Activated T-helper 1 cell treated with anti-CD3 and anti-CD28 coated beads, Interleukin-12 subunit alpha, Interleukin-12 subunit beta, Interleukin-2, Interleukin-4 antibody, amounts not matched to agents 30 ng/mL and 10 ng/mL and 1 ng/mL, durations not matched to agents 14 hours and 24 hours and 36 hours (primary cell): ENCODE measurements at regions not wholly inside any gene's neighbourhood (a gene's known extent, or its start where the extent isn't known, plus 50 kb on each side); places are given as distances from the start of the nearest gene placed in this dataset.

ENCODE experiments used
- DNase-seq: peaks from one replicate; pipeline ENCODE4 v3.0.0; 2021; ENCODE audit warnings: low spot score
- H3K27ac Mint-ChIP-seq: one replicate; pipeline ENCODE4 v1.8.0; 2021; ENCODE audit warnings: mild to moderate bottlenecking, mixed read lengths
- H3K27me3 Mint-ChIP-seq: one replicate; pipeline ENCODE4 v1.8.0; 2022; ENCODE audit warnings: mild to moderate bottlenecking, moderate library complexity, mixed read lengths; ENCODE audit not compliant: insufficient read depth
- H3K36me3 Mint-ChIP-seq: one replicate; pipeline ENCODE4 v1.8.0; 2021; ENCODE audit warnings: low read depth, mixed read lengths
- H3K4me1 Mint-ChIP-seq: one replicate; pipeline ENCODE4 v1.8.0; 2021; ENCODE audit warnings: low read depth, mixed read lengths
- H3K4me3 Mint-ChIP-seq: one replicate; pipeline ENCODE4 v1.8.0; 2021; ENCODE audit warnings: mild to moderate bottlenecking, moderate library complexity, mixed read lengths
- H3K9me3 Mint-ChIP-seq: one replicate; pipeline ENCODE4 v1.8.0; 2021; ENCODE audit warnings: mixed read lengths
- intact Hi-C: fragments of 100-400 bp; cut with micrococcal nuclease; formaldehyde crosslinking; loops from one replicate; pipeline ENCODE4 v1.15.1; 2024

DNA sequence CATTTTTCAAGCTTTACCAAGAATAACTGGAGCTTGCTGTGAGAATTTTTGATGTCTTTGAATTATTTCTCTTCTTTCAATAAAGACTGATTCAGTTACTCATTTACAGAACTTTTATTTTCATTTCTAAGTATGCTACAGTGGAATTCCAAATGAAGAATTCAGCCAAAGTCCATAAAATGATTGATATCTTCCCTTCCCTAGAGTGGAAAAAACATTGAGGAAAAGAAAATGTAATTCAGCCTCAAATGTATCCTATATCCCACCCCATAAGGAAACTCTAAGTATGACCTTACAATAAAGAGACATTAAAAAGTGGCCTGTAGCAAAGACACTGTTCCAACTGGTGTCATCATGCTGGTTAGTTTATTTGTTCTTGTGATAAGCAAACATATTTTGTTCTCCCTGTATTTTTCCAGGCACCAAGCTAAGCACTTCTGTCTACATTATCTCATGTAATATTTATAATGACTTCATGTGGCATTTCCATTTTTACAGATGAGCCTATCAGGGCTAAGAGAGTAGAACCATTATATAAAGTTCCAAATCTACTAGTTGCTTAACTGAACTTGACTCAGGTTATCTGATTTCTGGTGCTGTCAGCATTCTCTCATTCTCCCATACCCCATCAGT, 450.4 kb downstream of the NEBL start:
- no peaks in the 10 kb centered on the region for H3K36me3 Mint-ChIP-seq
- intact Hi-C loops = no loop called here
- no peak overlapping the region for H3K27ac Mint-ChIP-seq
- peaks cover 8% of the 10 kb centered on the region for H3K9me3 Mint-ChIP-seq
- no peaks in the 10 kb centered on the region for H3K4me1 Mint-ChIP-seq
- no peak overlapping the region for H3K4me3 Mint-ChIP-seq
- H3K27me3 Mint-ChIP-seq = no peaks in the 10 kb centered on the region
- DNase-seq = no peak

DNA sequence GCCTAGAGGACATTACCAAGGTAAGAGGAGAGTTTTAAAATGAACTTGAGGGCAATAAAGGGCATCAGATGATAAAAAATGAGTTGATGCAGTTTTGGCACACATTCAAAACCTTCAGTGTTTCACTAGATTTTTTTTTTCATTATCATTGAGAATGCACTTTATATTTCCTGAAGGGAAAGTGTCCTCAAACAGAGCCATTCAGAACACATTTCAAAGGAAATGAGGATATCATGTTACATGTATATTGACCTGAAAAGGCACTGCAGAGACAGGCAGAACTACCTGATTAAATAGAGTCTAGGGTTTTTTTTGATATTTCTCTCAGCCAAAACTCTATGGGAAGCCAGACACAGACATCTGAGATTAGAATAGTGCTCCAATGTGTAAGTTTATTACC, 454.0 kb downstream of the NEBL start:
- H3K9me3 Mint-ChIP-seq = peaks cover 23% of the 10 kb centered on the region
- H3K27ac Mint-ChIP-seq = no peak overlapping the region
- H3K4me1 Mint-ChIP-seq = no peaks in the 10 kb centered on the region
- DNase-seq = no peak
- H3K27me3 Mint-ChIP-seq = no peaks in the 10 kb centered on the region
- no peaks in the 10 kb centered on the region for H3K36me3 Mint-ChIP-seq
- intact Hi-C loops = no loop called here
- H3K4me3 Mint-ChIP-seq = no peak overlapping the region

- H3K27me3 Mint-ChIP-seq = no peaks in the 10 kb centered on the region
- no peak for DNase-seq
- no peak overlapping the region for H3K4me3 Mint-ChIP-seq
- H3K4me1 Mint-ChIP-seq = no peaks in the 10 kb centered on the region
- H3K36me3 Mint-ChIP-seq = no peaks in the 10 kb centered on the region
- no peak overlapping the region for H3K27ac Mint-ChIP-seq
- peaks cover 26% of the 10 kb centered on the region for H3K9me3 Mint-ChIP-seq
- intact Hi-C loops = no loop called here
These were observed 467.4 kb downstream of the NEBL start for GRCh38 chr10:20429742-20430141.

- intact Hi-C loops = no loop called here
- no peaks in the 10 kb centered on the region for H3K27me3 Mint-ChIP-seq
- H3K9me3 Mint-ChIP-seq = peaks cover 26% of the 10 kb centered on the region
- DNase-seq = no peak
- no peak overlapping the region for H3K27ac Mint-ChIP-seq
- no peak overlapping the region for H3K4me3 Mint-ChIP-seq
- H3K4me1 Mint-ChIP-seq = no peaks in the 10 kb centered on the region
- H3K36me3 Mint-ChIP-seq = no peaks in the 10 kb centered on the region
These were observed 469.3 kb downstream of the NEBL start for GRCh38 chr10:20427821-20428220.

DNA sequence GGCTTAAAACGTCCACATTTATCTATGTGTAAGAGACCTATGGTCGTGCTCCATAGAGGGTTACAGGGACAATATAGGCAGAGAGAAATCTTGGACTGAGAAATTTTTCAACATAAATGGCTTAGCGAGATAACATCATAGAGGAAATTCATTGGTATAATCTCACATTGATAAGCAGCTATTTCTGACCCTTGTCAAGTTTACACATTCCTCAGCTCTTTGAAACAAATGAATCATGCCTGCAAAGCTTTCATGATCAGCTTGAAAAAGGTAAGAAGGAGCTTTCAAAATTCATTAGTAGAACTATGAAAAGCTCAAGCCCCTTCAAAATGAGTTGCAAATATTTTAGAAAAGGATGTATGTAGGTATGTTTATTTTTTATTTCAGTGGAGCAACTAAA, 478.8 kb downstream of the NEBL start:
- H3K9me3 Mint-ChIP-seq = peaks cover 10% of the 10 kb centered on the region
- no peak overlapping the region for H3K27ac Mint-ChIP-seq
- H3K4me3 Mint-ChIP-seq = no peak overlapping the region
- no peaks in the 10 kb centered on the region for H3K27me3 Mint-ChIP-seq
- DNase-seq = no peak
- intact Hi-C loops = no loop called here
- H3K36me3 Mint-ChIP-seq = no peaks in the 10 kb centered on the region
- H3K4me1 Mint-ChIP-seq = no peaks in the 10 kb centered on the region

GRCh38 chr10:20417791-20418190, 479.3 kb downstream of the NEBL start:
- H3K9me3 Mint-ChIP-seq = peaks cover 10% of the 10 kb centered on the region
- intact Hi-C loops = no loop called here
- no peaks in the 10 kb centered on the region for H3K36me3 Mint-ChIP-seq
- no peaks in the 10 kb centered on the region for H3K27me3 Mint-ChIP-seq
- no peak overlapping the region for H3K4me3 Mint-ChIP-seq
- H3K27ac Mint-ChIP-seq = no peak overlapping the region
- DNase-seq = no peak
- H3K4me1 Mint-ChIP-seq = no peaks in the 10 kb centered on the region

DNA sequence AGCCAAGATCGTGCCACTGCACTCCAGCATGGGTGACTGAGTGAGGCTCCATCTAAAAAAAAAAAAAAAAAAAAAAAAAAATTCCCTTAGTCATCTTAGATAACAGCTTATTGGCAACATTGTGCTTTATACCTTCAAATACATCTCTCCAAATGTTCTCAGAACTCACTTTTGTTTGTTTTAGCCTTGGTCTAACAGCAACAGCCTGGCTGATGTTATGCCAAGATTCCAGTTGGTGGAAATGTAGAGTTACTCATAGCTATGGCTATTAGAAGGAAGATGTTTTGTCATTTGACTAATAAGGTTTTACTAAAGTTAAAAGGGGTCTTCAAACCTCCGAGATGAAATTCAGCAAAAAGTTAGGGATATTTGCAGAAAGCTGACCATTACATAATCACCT, 481.4 kb downstream of the NEBL start:
- H3K27ac Mint-ChIP-seq = no peak overlapping the region
- no peaks in the 10 kb centered on the region for H3K4me1 Mint-ChIP-seq
- intact Hi-C loops = no loop called here
- no peak overlapping the region for H3K4me3 Mint-ChIP-seq
- DNase-seq = no peak
- no peaks in the 10 kb centered on the region for H3K27me3 Mint-ChIP-seq
- peaks cover 11% of the 10 kb centered on the region for H3K9me3 Mint-ChIP-seq
- H3K36me3 Mint-ChIP-seq = no peaks in the 10 kb centered on the region

GRCh38 chr10:20407357-20407756, 489.8 kb downstream of the NEBL start:
- H3K36me3 Mint-ChIP-seq = no peaks in the 10 kb centered on the region
- intact Hi-C loops = no loop called here

GRCh38 chr10:20406281-20407104, 490.6 kb downstream of the NEBL start:
- DNase-seq = no peak
- no peaks in the 10 kb centered on the region for H3K4me1 Mint-ChIP-seq
- H3K27me3 Mint-ChIP-seq = no peaks in the 10 kb centered on the region
- peaks cover 2% of the 10 kb centered on the region for H3K9me3 Mint-ChIP-seq
- H3K27ac Mint-ChIP-seq = no peak overlapping the region
- intact Hi-C loops = no loop called here
- no peak overlapping the region for H3K4me3 Mint-ChIP-seq
- no peaks in the 10 kb centered on the region for H3K36me3 Mint-ChIP-seq

More at GRCh38 chr10:20407357-20407756, 489.8 kb downstream of the NEBL start:
- no peak overlapping the region for H3K27ac Mint-ChIP-seq
- peaks cover 5% of the 10 kb centered on the region for H3K9me3 Mint-ChIP-seq
- no peak overlapping the region for H3K4me3 Mint-ChIP-seq
- DNase-seq = no peak
- H3K4me1 Mint-ChIP-seq = no peaks in the 10 kb centered on the region
- no peaks in the 10 kb centered on the region for H3K27me3 Mint-ChIP-seq

GRCh38 chr10:20405761-20406160, 491.4 kb downstream of the NEBL start:
- Mint-ChIP-seq H3K4me1 (no peaks in the 10 kb centered on the region), H3K27me3 (no peaks in the 10 kb centered on the region), H3K4me3 (no peak overlapping the region), H3K27ac (no peak overlapping the region), H3K9me3 (no peaks in the 10 kb centered on the region), H3K36me3 (no peaks in the 10 kb centered on the region)
- intact Hi-C loops = no loop called here
- DNase-seq = no peak

DNA sequence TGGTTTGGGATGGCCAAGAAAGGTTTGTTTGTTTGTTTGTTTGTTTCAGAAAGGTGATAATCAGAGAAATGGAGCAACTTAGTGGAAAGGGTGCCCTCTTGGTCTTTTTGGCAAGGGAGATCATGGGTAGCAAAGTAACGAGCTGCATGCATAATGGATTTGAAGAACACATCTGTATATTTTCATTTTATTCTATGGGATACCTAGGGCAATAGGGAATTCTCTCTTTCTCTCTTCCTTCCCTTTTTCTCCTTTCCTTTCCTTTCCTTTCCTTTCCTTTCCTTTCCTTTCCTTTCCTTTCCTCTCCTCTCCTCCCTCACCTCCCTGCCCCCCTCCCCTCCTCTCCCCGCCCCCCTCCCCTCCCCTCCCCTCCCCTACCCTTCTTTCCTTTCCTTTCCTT, 492.1 kb downstream of the NEBL start:
- no peak overlapping the region for H3K4me3 Mint-ChIP-seq
- no peaks in the 10 kb centered on the region for H3K4me1 Mint-ChIP-seq
- no peaks in the 10 kb centered on the region for H3K9me3 Mint-ChIP-seq
- H3K36me3 Mint-ChIP-seq = no peaks in the 10 kb centered on the region
- no peak overlapping the region for H3K27ac Mint-ChIP-seq
- DNase-seq = no peak
- H3K27me3 Mint-ChIP-seq = no peaks in the 10 kb centered on the region
- intact Hi-C loops = no loop called here

DNA sequence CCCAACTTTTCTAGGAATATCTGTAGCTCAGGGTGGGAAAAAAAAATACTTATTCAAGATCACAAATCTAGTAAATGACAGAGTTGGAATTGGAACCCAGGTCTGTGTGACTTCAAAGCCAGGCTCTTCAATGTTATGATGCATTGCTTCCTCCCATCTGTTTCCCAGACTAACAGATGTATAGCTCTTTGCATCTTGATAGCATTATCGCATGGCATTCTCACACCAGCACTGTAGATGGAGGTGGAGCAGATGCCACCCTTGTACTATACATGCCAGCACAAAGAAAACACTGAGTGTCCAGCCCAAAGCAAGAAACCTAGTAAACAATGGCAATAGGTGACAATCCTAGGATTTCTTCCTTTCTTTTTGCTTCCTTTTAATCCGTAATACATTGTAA, 497.3 kb downstream of the NEBL start:
- no peak overlapping the region for H3K27ac Mint-ChIP-seq
- no peaks in the 10 kb centered on the region for H3K27me3 Mint-ChIP-seq
- H3K4me3 Mint-ChIP-seq = no peak overlapping the region
- H3K4me1 Mint-ChIP-seq = no peaks in the 10 kb centered on the region
- no peaks in the 10 kb centered on the region for H3K36me3 Mint-ChIP-seq
- intact Hi-C loops = no loop called here
- peaks cover 8% of the 10 kb centered on the region for H3K9me3 Mint-ChIP-seq
- no peak for DNase-seq

GRCh38 chr10:20396701-20397100, 500.4 kb downstream of the NEBL start:
- intact Hi-C loops = no loop called here
- H3K27me3 Mint-ChIP-seq = no peaks in the 10 kb centered on the region
- peaks cover 22% of the 10 kb centered on the region for H3K9me3 Mint-ChIP-seq
- H3K36me3 Mint-ChIP-seq = no peaks in the 10 kb centered on the region
- H3K27ac Mint-ChIP-seq = no peak overlapping the region
- DNase-seq = no peak
- no peaks in the 10 kb centered on the region for H3K4me1 Mint-ChIP-seq
- H3K4me3 Mint-ChIP-seq = no peak overlapping the region
